Astrocyte (in vitro differentiated cells and primary cell): ENCODE measurements at regions not wholly inside any gene's neighbourhood (a gene's known extent, or its start where the extent isn't known, plus 50 kb on each side); places are given as distances from the start of the nearest gene placed in this dataset.
A peak's percentile ranks its signal among the peaks of the same experiment; 100 is the strongest.

Source experiments
- DNase-seq: peaks from one replicate; pipeline ENCODE4 v3.0.0-alpha.2; 2010; ENCODE audit warnings: low read depth
- FAIRE-seq: peaks from 2 replicates; lab custom pipeline; 2011; peaks lifted over from hg19 to GRCh38; lab: Jason Lieb, UNC
- H2AFZ ChIP-seq: 2 replicates; pipeline ENCODE4 v1.6.0; 2012; ENCODE audit warnings: low read depth, low read length, inconsistent platforms
- H3K27ac ChIP-seq: 2 replicates; pipeline ENCODE4 v1.5.1; 2011; ENCODE audit warnings: low read depth, low read length, inconsistent platforms
- H3K27me3 ChIP-seq: 2 replicates; pipeline ENCODE4 v1.6.0; 2011; ENCODE audit warnings: low read length, inconsistent platforms; ENCODE audit not compliant: insufficient read depth
- H3K36me3 ChIP-seq: 2 replicates; pipeline ENCODE4 v1.5.1; 2011; ENCODE audit warnings: low read length, inconsistent platforms; ENCODE audit not compliant: insufficient read depth
- H3K4me1 ChIP-seq: 2 replicates; pipeline ENCODE4 v1.5.1; 2011; ENCODE audit warnings: low read length, inconsistent platforms; ENCODE audit not compliant: insufficient read depth
- H3K4me2 ChIP-seq: 2 replicates; pipeline ENCODE4 v1.6.0; 2012; ENCODE audit warnings: low read length, inconsistent platforms
- H3K4me3 ChIP-seq: 2 replicates; pipeline ENCODE4 v1.5.1; 2011; ENCODE audit warnings: low read depth, mild to moderate bottlenecking, low read length, inconsistent platforms; ENCODE audit not compliant: insufficient read depth
- H3K79me2 ChIP-seq: 2 replicates; pipeline ENCODE4 v1.6.0; 2012; ENCODE audit warnings: mild to moderate bottlenecking, low read length, inconsistent platforms; ENCODE audit not compliant: insufficient read depth
- H3K9ac ChIP-seq: 2 replicates; pipeline ENCODE4 v1.6.0; 2012; ENCODE audit warnings: mild to moderate bottlenecking, low read length, inconsistent platforms
- H3K9me3 ChIP-seq: 2 replicates; pipeline ENCODE4 v1.5.1; 2012; ENCODE audit warnings: low read depth, mild to moderate bottlenecking, low read length, inconsistent platforms; ENCODE audit not compliant: insufficient read depth
- H4K20me1 ChIP-seq: 2 replicates; pipeline ENCODE4 v1.6.0; 2012; ENCODE audit warnings: low read length, inconsistent platforms; ENCODE audit not compliant: insufficient read depth
- H3K27ac Mint-ChIP-seq: one replicate; pipeline ENCODE4 v1.8.0; 2021; ENCODE audit warnings: mild to moderate bottlenecking, mixed read lengths; ENCODE audit not compliant: unreplicated experiment
- H3K27me3 Mint-ChIP-seq: one replicate; pipeline ENCODE4 v1.8.0; 2021; ENCODE audit warnings: low read depth, mixed read lengths; ENCODE audit not compliant: unreplicated experiment
- H3K36me3 Mint-ChIP-seq: one replicate; pipeline ENCODE4 v1.8.0; 2021; ENCODE audit warnings: low read depth, mixed read lengths; ENCODE audit not compliant: unreplicated experiment
- H3K4me1 Mint-ChIP-seq: one replicate; pipeline ENCODE4 v1.8.0; 2021; ENCODE audit warnings: low read depth, mixed read lengths; ENCODE audit not compliant: unreplicated experiment
- H3K4me3 Mint-ChIP-seq: one replicate; pipeline ENCODE4 v1.8.0; 2021; ENCODE audit warnings: mild to moderate bottlenecking, moderate library complexity, mixed read lengths; ENCODE audit not compliant: unreplicated experiment
- H3K9me3 Mint-ChIP-seq: one replicate; pipeline ENCODE4 v1.8.0; 2021; ENCODE audit warnings: mild to moderate bottlenecking, mixed read lengths; ENCODE audit not compliant: unreplicated experiment
- EZH2 ChIP-seq: IDR thresholded peaks from 2 replicates; pipeline ENCODE4 v1.6.1; 2012; ENCODE audit warnings: mild to moderate bottlenecking, low read length, inconsistent platforms; ENCODE audit not compliant: insufficient read depth
- TF ChIP-seq, protein P1 (sequence below): IDR thresholded peaks from 2 replicates; pipeline ENCODE4 v1.5.1; 2011; ENCODE audit warnings: low read depth, mild to moderate bottlenecking, inconsistent platforms, low read length, moderate library complexity; ENCODE audit not compliant: insufficient read depth

DNA sequence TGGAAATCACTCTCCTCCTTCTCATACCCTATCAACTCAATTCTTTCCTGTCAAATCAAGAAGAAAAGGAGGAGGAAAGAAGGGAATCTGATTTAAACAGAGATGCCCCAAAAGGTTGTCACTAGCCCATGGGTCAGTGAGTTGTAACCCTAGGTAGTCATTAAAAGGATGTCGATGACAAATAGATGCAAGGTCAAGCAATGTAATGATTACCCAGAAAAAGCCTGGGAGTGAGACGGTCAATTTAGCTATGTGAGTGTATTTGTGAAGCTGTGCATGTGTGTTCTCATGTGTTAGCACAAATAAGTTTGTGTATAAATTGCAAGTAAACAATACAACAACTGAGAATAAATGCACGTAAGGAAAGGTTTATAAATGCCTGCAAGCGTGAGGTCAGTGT lies 190.5 kb upstream of the PMFBP1 start:
- Mint-ChIP-seq H3K27me3 (no peaks in the 10 kb centered on the region), H3K4me3 (no peak overlapping the region), H3K27ac (no peak overlapping the region), H3K9me3 (peaks cover 5% of the 10 kb centered on the region), H3K36me3 (peaks cover 3% of the 10 kb centered on the region), H3K4me1 (no peaks in the 10 kb centered on the region)
- no peak overlapping the region for H3K4me3 ChIP-seq
- H3K27me3 ChIP-seq: no peaks in the 10 kb centered on the region
- no peak overlapping the region for H3K27ac ChIP-seq
- no peaks in the 10 kb centered on the region for H3K79me2 ChIP-seq
- peaks cover 2% of the 10 kb centered on the region for H3K9me3 ChIP-seq
- no peak overlapping the region for H3K4me2 ChIP-seq
- no peak for DNase-seq
- H3K9ac ChIP-seq: no peak overlapping the region
- H4K20me1 ChIP-seq: no peaks in the 10 kb centered on the region
- no peak for FAIRE-seq
- H3K36me3 ChIP-seq: no peaks in the 10 kb centered on the region
- no peak overlapping the region for H2AFZ ChIP-seq
- TF ChIP-seq EZH2: no peak
- TF ChIP-seq, protein P1, sequence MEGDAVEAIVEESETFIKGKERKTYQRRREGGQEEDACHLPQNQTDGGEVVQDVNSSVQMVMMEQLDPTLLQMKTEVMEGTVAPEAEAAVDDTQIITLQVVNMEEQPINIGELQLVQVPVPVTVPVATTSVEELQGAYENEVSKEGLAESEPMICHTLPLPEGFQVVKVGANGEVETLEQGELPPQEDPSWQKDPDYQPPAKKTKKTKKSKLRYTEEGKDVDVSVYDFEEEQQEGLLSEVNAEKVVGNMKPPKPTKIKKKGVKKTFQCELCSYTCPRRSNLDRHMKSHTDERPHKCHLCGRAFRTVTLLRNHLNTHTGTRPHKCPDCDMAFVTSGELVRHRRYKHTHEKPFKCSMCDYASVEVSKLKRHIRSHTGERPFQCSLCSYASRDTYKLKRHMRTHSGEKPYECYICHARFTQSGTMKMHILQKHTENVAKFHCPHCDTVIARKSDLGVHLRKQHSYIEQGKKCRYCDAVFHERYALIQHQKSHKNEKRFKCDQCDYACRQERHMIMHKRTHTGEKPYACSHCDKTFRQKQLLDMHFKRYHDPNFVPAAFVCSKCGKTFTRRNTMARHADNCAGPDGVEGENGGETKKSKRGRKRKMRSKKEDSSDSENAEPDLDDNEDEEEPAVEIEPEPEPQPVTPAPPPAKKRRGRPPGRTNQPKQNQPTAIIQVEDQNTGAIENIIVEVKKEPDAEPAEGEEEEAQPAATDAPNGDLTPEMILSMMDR: no peak
- no peaks in the 10 kb centered on the region for H3K4me1 ChIP-seq

DNA sequence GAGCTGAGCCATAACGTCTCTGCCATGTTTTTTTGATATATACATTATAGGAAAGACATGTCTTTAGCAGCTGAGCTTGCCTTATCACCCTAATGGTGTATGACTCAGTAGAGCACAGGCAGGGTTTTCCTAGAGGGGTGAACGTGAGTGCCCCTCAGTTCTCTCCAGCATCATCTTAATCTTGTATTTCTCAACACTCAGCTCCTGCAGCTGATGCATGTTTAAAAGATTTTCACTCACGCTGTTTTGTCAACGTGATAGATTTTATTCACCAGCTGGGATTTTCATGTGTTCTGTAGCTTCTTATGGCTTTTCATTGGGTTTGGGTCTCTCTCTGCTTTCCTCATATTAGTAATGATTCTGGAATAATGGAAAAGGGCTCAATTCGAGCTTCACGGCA lies 186.0 kb upstream of the PMFBP1 start:
- Histone ChIP-seq H3K79me2 (no peaks in the 10 kb centered on the region), H3K4me2 (no peak overlapping the region), H3K27me3 (no peaks in the 10 kb centered on the region), H3K9ac (no peak overlapping the region), H3K36me3 (no peaks in the 10 kb centered on the region), H4K20me1 (no peaks in the 10 kb centered on the region), H2AFZ (no peak overlapping the region), H3K4me3 (no peak overlapping the region), H3K4me1 (no peaks in the 10 kb centered on the region), H3K9me3 (no peaks in the 10 kb centered on the region), H3K27ac (no peak overlapping the region)
- no peak overlapping the region for H3K4me3 Mint-ChIP-seq
- no peak overlapping the region for H3K27ac Mint-ChIP-seq
- FAIRE-seq: no peak
- H3K4me1 Mint-ChIP-seq: no peaks in the 10 kb centered on the region
- TF ChIP-seq EZH2: no peak
- TF ChIP-seq, protein P1: no peak
- H3K36me3 Mint-ChIP-seq: no peaks in the 10 kb centered on the region
- H3K9me3 Mint-ChIP-seq: no peaks in the 10 kb centered on the region
- peak; percentile 6 for DNase-seq
- no peaks in the 10 kb centered on the region for H3K27me3 Mint-ChIP-seq

DNA sequence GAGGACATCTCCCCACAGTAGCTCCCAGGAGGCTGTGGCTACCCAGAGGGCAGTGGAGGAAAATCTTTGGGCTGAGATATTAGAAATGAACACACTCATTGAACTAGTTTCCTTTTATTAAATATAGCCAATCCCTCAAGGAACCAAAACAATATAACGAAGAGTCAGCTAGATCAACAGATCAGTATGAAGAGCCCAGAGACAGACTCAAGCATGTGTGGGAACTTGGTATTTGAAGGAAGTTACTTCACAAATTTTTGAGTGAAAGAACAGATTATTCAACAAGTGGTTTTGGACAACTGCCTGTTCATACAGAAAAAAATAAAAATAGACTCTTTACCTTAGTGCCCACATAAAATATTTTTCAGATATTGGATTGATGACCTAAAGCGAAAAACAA lies 183.6 kb upstream of the PMFBP1 start:
- Histone ChIP-seq H3K4me2 (no peak overlapping the region), H3K79me2 (no peaks in the 10 kb centered on the region), H4K20me1 (no peaks in the 10 kb centered on the region), H3K4me3 (no peak overlapping the region), H2AFZ (no peak overlapping the region), H3K27ac (no peak overlapping the region), H3K9ac (no peak overlapping the region), H3K9me3 (no peaks in the 10 kb centered on the region), H3K36me3 (no peaks in the 10 kb centered on the region), H3K4me1 (no peaks in the 10 kb centered on the region), H3K27me3 (no peaks in the 10 kb centered on the region)
- Mint-ChIP-seq H3K4me1 (no peaks in the 10 kb centered on the region), H3K27ac (no peak overlapping the region), H3K27me3 (no peaks in the 10 kb centered on the region), H3K4me3 (no peak overlapping the region), H3K9me3 (no peaks in the 10 kb centered on the region), H3K36me3 (no peaks in the 10 kb centered on the region)
- DNase-seq (peak; percentile 84), FAIRE-seq (no peak)
- no peak for TF ChIP-seq EZH2
- TF ChIP-seq, protein P1: no peak
